HG02623 (cell line): ENCODE measurements at regions not wholly inside any gene's neighbourhood (a gene's known extent, or its start where the extent isn't known, plus 50 kb on each side); places are given as distances from the start of the nearest gene placed in this dataset.
"Not testable (repeated sequence)": the region's sequence is repeated elsewhere in the genome, so short reads cannot be mapped to it uniquely, and the experiment has no call there.

ENCODE experiments used
- ATAC-seq: cut with Tn5 transposase; IDR thresholded peaks from one replicate; pipeline ENCODE4 v1.9.1; 2021; ENCODE audit warnings: moderate library complexity; ENCODE audit not compliant: unreplicated experiment

GRCh38 chr6:14216946-14217684, 99.5 kb downstream of the CD83 start:
- ATAC-seq = no peak

- no peak for ATAC-seq
These were observed 100.4 kb downstream of the CD83 start for GRCh38 chr6:14217728-14218518.

- no peak for ATAC-seq
These were observed 100.9 kb downstream of the CD83 start for GRCh38 chr6:14218519-14218800.

- no peak for ATAC-seq
These were observed 104.2 kb downstream of the CD83 start for GRCh38 chr6:14221564-14222279.

GRCh38 chr6:14222956-14223355, 105.4 kb downstream of the CD83 start:
- ATAC-seq = no peak

- ATAC-seq = no peak
These were observed 107.0 kb downstream of the CD83 start for GRCh38 chr6:14224359-14225103.

GRCh38 chr6:14226051-14226660, 108.6 kb downstream of the CD83 start:
- ATAC-seq = no peak

- ATAC-seq = no peak
These were observed 111.0 kb downstream of the CD83 start for GRCh38 chr6:14228571-14228970.

- no peak for ATAC-seq
These were observed 113.5 kb downstream of the CD83 start for GRCh38 chr6:14231071-14231483.

- ATAC-seq = no peak
These were observed 114.1 kb downstream of the CD83 start for GRCh38 chr6:14231501-14232280.

GRCh38 chr6:14232889-14233288, 115.3 kb downstream of the CD83 start:
- no peak for ATAC-seq

GRCh38 chr6:14235653-14236356, 118.2 kb downstream of the CD83 start:
- no peak for ATAC-seq

- ATAC-seq = no peak
These were observed 121.5 kb downstream of the CD83 start for GRCh38 chr6:14239097-14239496.

- ATAC-seq = no peak
These were observed 123.0 kb downstream of the CD83 start for GRCh38 chr6:14240411-14241166.

GRCh38 chr6:14241255-14242070, 123.9 kb downstream of the CD83 start:
- no peak for ATAC-seq

- not testable (repeated sequence) for ATAC-seq
These were observed 125.3 kb downstream of the CD83 start for GRCh38 chr6:14242912-14243311.

GRCh38 chr6:14243597-14243996, 126.0 kb downstream of the CD83 start:
- ATAC-seq = no peak

GRCh38 chr6:14246876-14247275, 129.3 kb downstream of the CD83 start:
- no peak for ATAC-seq
